Stimulated activated CD4-positive, alpha-beta T cell treated with anti-CD3 and anti-CD28 coated beads, Interleukin-15, amount 100 ng/mL, for 1 hour (primary cell): ENCODE measurements at regions not wholly inside any gene's neighbourhood (a gene's known extent, or its start where the extent isn't known, plus 50 kb on each side); places are given as distances from the start of the nearest gene placed in this dataset.
"Not testable (repeated sequence)": the region's sequence is repeated elsewhere in the genome, so short reads cannot be mapped to it uniquely, and the experiment has no call there.

Source experiments
- DNase-seq, 2 donors: peaks; one replicate each; pipeline ENCODE4 v3.0.0-alpha.2; 2020; ENCODE audit warnings: low read depth in 1 of 2, low spot score in 1 of 2

- DNase-seq, result no peak
Observed at GRCh38 chr13:80180740-80181355, 160.1 kb downstream of the SPRY2 start.

- DNase-seq, result no peak
Observed at GRCh38 chr13:80177327-80177726, 163.6 kb downstream of the SPRY2 start.

- no peak for DNase-seq
Observed at GRCh38 chr13:80173224-80173623, 167.7 kb downstream of the SPRY2 start.

GRCh38 chr13:80171096-80171495 is 169.8 kb downstream of the SPRY2 start:
- no peak for DNase-seq

GRCh38 chr13:80168089-80168850 is 172.7 kb downstream of the SPRY2 start:
- DNase-seq, result no peak

- DNase-seq, result no peak
Observed at GRCh38 chr13:80166352-80166751, 174.6 kb downstream of the SPRY2 start.

GRCh38 chr13:80164462-80164861 is 176.5 kb downstream of the SPRY2 start:
- DNase-seq, result no peak

GRCh38 chr13:80161896-80162295 is 179.0 kb downstream of the SPRY2 start:
- no peak for DNase-seq

GRCh38 chr13:80161219-80161618 is 179.7 kb downstream of the SPRY2 start:
- DNase-seq, result no peak

- DNase-seq, result no peak
Observed at GRCh38 chr13:80160110-80160509, 180.8 kb downstream of the SPRY2 start.

GRCh38 chr13:80157261-80157932 is 183.5 kb downstream of the SPRY2 start:
- DNase-seq, result no peak

- not testable (repeated sequence) for DNase-seq
Observed at GRCh38 chr13:80152142-80152541, 188.8 kb downstream of the SPRY2 start.

GRCh38 chr13:80151016-80151415 is 189.9 kb downstream of the SPRY2 start:
- DNase-seq, result no peak

- no peak for DNase-seq
Observed at GRCh38 chr13:80149736-80150135, 191.2 kb downstream of the SPRY2 start.

GRCh38 chr13:80145171-80145690 is 195.7 kb downstream of the SPRY2 start:
- DNase-seq, result no peak

- no peak for DNase-seq
Observed at GRCh38 chr13:80144493-80144892, 196.4 kb downstream of the SPRY2 start.

- DNase-seq, result no peak
Observed at GRCh38 chr13:80141123-80141849, 199.6 kb downstream of the SPRY2 start.

GRCh38 chr13:80140685-80141084 is 200.2 kb downstream of the SPRY2 start:
- DNase-seq, result no peak

GRCh38 chr13:80139196-80139595 is 201.7 kb downstream of the SPRY2 start:
- DNase-seq, result no peak

- no peak for DNase-seq
Observed at GRCh38 chr13:80137994-80138393, 202.9 kb downstream of the SPRY2 start.

- DNase-seq, result no peak
Observed at GRCh38 chr13:80134346-80134745, 206.6 kb downstream of the SPRY2 start.
